ENCODE measurements at regions not wholly inside any gene's neighbourhood (a gene's known extent, or its start where the extent isn't known, plus 50 kb on each side); places are given as distances from the start of the nearest gene placed in this dataset.

DNA sequence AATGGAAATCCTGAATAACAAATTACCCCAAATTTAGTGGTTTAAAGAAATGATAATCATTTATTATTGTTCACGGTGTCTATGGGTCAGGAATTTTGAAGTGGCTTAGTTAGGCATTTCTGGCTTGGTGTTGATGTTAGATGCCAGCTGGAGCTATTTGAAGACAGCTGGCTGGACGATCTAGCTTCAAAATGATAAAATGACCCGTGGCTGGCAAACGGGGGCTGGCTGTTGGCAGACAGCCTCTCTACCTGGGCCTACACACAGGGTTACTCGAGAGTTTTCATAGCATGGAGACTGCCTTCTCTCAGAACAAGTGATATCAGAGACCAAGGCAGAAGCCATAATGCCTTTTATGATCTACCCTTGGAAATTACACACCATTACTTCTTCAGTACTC, 285.2 kb downstream of the METTL15 start:
- Histone ChIP-seq H3K4me3 (ENCODE audit: insufficient read depth, low read length, poor library complexity, severe bottlenecking) (no peak overlapping the region), H3K27me3 (ENCODE audit: low read length) (no peaks in the 10 kb centered on the region), H3K27ac (ENCODE audit: low read depth, low read length) (no peak overlapping the region), H3K36me3 (ENCODE audit: low read length) (no peaks in the 10 kb centered on the region), H3K4me2 (ENCODE audit: low read depth, low read length, poor library complexity, severe bottlenecking) (no peak overlapping the region), H3F3A (ENCODE audit: insufficient read depth) (no peaks in the 10 kb centered on the region), H3K79me2 (ENCODE audit: insufficient read depth, low read length) (no peaks in the 10 kb centered on the region), H4K20me1 (ENCODE audit: low read depth, low read length) (no peaks in the 10 kb centered on the region), H2AFZ (ENCODE audit: low read depth, low read length, severe bottlenecking) (no peak overlapping the region), H3K9me3 (ENCODE audit: insufficient read depth, low read length) (no peaks in the 10 kb centered on the region), H3K9ac (ENCODE audit: low read length) (no peak overlapping the region), H3K9me2 (replicated peaks; ENCODE audit: insufficient read depth, low read length) (no peaks in the 10 kb centered on the region)
- no peak for TF ChIP-seq EZH2phosphoT487 (conservative IDR thresholded peaks at IDR 0.05; ENCODE audit: low read length)
- TF ChIP-seq, protein P1, sequence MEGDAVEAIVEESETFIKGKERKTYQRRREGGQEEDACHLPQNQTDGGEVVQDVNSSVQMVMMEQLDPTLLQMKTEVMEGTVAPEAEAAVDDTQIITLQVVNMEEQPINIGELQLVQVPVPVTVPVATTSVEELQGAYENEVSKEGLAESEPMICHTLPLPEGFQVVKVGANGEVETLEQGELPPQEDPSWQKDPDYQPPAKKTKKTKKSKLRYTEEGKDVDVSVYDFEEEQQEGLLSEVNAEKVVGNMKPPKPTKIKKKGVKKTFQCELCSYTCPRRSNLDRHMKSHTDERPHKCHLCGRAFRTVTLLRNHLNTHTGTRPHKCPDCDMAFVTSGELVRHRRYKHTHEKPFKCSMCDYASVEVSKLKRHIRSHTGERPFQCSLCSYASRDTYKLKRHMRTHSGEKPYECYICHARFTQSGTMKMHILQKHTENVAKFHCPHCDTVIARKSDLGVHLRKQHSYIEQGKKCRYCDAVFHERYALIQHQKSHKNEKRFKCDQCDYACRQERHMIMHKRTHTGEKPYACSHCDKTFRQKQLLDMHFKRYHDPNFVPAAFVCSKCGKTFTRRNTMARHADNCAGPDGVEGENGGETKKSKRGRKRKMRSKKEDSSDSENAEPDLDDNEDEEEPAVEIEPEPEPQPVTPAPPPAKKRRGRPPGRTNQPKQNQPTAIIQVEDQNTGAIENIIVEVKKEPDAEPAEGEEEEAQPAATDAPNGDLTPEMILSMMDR (IDR thresholded peaks at IDR 0.05; ENCODE audit: insufficient read depth, low read length, poor library complexity, severe bottlenecking) = no peak

DNA sequence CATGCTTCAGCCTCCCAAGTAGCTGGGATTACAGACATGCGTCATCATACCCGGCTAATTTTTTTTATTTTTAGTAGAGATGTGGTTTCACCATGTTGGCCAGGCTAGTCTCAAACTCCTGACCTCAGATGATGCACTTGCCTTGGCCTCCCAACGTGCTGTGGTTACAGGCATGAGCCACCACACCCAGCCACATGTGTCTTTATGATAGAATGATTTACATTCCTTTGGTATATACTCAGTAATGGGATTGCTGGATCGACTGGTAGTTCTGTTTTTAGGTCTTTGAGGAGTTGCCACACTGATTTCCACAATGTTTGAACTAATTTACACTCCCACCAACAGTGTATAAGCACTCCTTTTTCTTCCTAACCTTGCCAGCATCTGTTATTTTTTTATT, 276.2 kb downstream of the METTL15 start:
- Histone ChIP-seq H3K27me3 (ENCODE audit: low read length) (no peaks in the 10 kb centered on the region), H3K9me2 (replicated peaks; ENCODE audit: insufficient read depth, low read length) (no peaks in the 10 kb centered on the region), H4K20me1 (ENCODE audit: low read depth, low read length) (no peaks in the 10 kb centered on the region), H3K27ac (ENCODE audit: low read depth, low read length) (no peak overlapping the region), H3K4me2 (ENCODE audit: low read depth, low read length, poor library complexity, severe bottlenecking) (no peak overlapping the region), H3K9ac (ENCODE audit: low read length) (no peak overlapping the region), H2AFZ (ENCODE audit: low read depth, low read length, severe bottlenecking) (no peak overlapping the region), H3K4me3 (ENCODE audit: insufficient read depth, low read length, poor library complexity, severe bottlenecking) (no peak overlapping the region), H3K36me3 (ENCODE audit: low read length) (no peaks in the 10 kb centered on the region), H3F3A (ENCODE audit: insufficient read depth) (no peaks in the 10 kb centered on the region), H3K79me2 (ENCODE audit: insufficient read depth, low read length) (no peaks in the 10 kb centered on the region), H3K9me3 (ENCODE audit: insufficient read depth, low read length) (no peaks in the 10 kb centered on the region)
- TF ChIP-seq, protein P1 (IDR thresholded peaks at IDR 0.05; ENCODE audit: insufficient read depth, low read length, poor library complexity, severe bottlenecking) = no peak
- TF ChIP-seq EZH2phosphoT487 (conservative IDR thresholded peaks at IDR 0.05; ENCODE audit: low read length) = no peak

DNA sequence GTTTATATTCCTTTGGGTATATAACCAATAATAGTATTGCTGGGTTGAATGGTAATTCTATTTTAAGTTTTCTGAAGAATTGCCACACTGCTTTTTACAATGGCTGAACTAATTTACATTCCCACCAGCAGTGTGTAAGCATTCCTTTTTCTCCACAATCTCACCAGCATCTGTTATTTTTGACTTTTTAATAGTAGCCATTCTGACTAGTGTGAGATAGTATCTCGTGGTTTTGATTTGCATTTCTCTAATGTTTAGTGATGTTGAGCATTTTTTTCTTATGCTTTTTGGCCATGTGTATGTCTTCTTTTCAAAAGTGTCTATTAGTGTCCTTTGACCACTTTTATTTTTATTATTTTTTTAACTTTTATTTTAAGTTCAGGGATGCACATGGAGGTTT, 275.3 kb downstream of the METTL15 start:
- Histone ChIP-seq H3K36me3 (ENCODE audit: low read length) (no peaks in the 10 kb centered on the region), H4K20me1 (ENCODE audit: low read depth, low read length) (no peaks in the 10 kb centered on the region), H3K27me3 (ENCODE audit: low read length) (no peaks in the 10 kb centered on the region), H3K27ac (ENCODE audit: low read depth, low read length) (no peak overlapping the region), H3K4me3 (ENCODE audit: insufficient read depth, low read length, poor library complexity, severe bottlenecking) (no peak overlapping the region), H2AFZ (ENCODE audit: low read depth, low read length, severe bottlenecking) (no peak overlapping the region), H3K9me2 (replicated peaks; ENCODE audit: insufficient read depth, low read length) (no peaks in the 10 kb centered on the region), H3K9me3 (ENCODE audit: insufficient read depth, low read length) (no peaks in the 10 kb centered on the region), H3K9ac (ENCODE audit: low read length) (no peak overlapping the region), H3K79me2 (ENCODE audit: insufficient read depth, low read length) (no peaks in the 10 kb centered on the region), H3K4me2 (ENCODE audit: low read depth, low read length, poor library complexity, severe bottlenecking) (no peak overlapping the region), H3F3A (ENCODE audit: insufficient read depth) (no peaks in the 10 kb centered on the region)
- TF ChIP-seq EZH2phosphoT487 (conservative IDR thresholded peaks at IDR 0.05; ENCODE audit: low read length) = no peak
- TF ChIP-seq, protein P1 (IDR thresholded peaks at IDR 0.05; ENCODE audit: insufficient read depth, low read length, poor library complexity, severe bottlenecking) = no peak

All from SU-DHL-6 (cell line).